K562 (cell line): ENCODE measurements at regions not wholly inside any gene's neighbourhood (a gene's known extent, or its start where the extent isn't known, plus 50 kb on each side); places are given as distances from the start of the nearest gene placed in this dataset.

Experiments used
- ATAC-seq: fragments of 200-7000 bp; cut with Tn5 transposase; 3 replicates; pipeline ENCODE4 v1.9.1; 2020; ENCODE audit warnings: moderate library complexity
- BruUV-seq: library from RNA; stranded (reverse); fragments of 400-500 nt; replicated peaks from 2 replicates; lab custom pipeline; 2021; lab: Mats Ljungman, UMichigan
- CTCF ChIA-PET: fragments of 300-600 bp; formaldehyde crosslinking; extraction: SDS; loops from one replicate; lab custom pipeline; 2021; ENCODE audit warnings: low intra/inter-chr PET ratio; lab: Yijun Ruan, JAX
- POLR2A ChIA-PET: fragments of 300-600, 350-650 bp; sonication (Branson Sonifier 250); formaldehyde crosslinking; extraction: SDS; loops from one replicate; lab custom pipeline; 2021; ENCODE audit warnings: antibody characterized with exemption, inconsistent platforms; lab: Yijun Ruan, JAX
- DNase-seq, 4 experiments: peaks; one replicate each; pipeline versions ENCODE4 v3.0.0 to v3.0.0-alpha.2; 2011 to 2018; ENCODE audit warnings: low spot score in 3 of 4, mixed read lengths in 3 of 4; ENCODE audit errors: extremely low read depth in 1 of 4
- FAIRE-seq: peaks from 2 replicates; lab custom pipeline; 2011; peaks lifted over from hg19 to GRCh38; lab: Jason Lieb, UNC
- H2AFZ ChIP-seq: 2 replicates; pipeline ENCODE4 v1.6.0; 2011; ENCODE audit warnings: low read depth, low read length, control low read depth, inconsistent platforms
- H3K27ac ChIP-seq: fragments of 200-600 bp; 3 replicates; pipeline ENCODE4 v1.8.0; 2011; ENCODE audit warnings: low read depth, mild to moderate bottlenecking, control low read depth, inconsistent platforms, low read length, moderate library complexity, mixed read lengths; ENCODE audit errors: extremely low read depth
- H3K27me3 ChIP-seq, 2 experiments: fragments of 300-600 bp in 1 of 2; 2 replicates in 1 of 2; 3 replicates in 1 of 2; pipeline versions ENCODE4 v1.6.0 to v1.8.0; 2011; ENCODE audit warnings: inconsistent platforms in 2 of 2, low read length in 2 of 2, mild to moderate bottlenecking in 1 of 2, mixed read lengths in 1 of 2, moderate library complexity in 1 of 2; ENCODE audit not compliant: control insufficient read depth in 2 of 2, insufficient read depth in 2 of 2
- H3K36me3 ChIP-seq: fragments of 300-600 bp; 3 replicates; pipeline ENCODE4 v1.8.0; 2011; ENCODE audit warnings: mild to moderate bottlenecking, low read length, inconsistent platforms; ENCODE audit not compliant: control insufficient read depth, insufficient read depth
- H3K4me1 ChIP-seq, 2 experiments: fragments of 200-600 bp in 1 of 2; replicated peaks in 1 of 2; 2 replicates in 1 of 2; 3 replicates in 1 of 2; pipeline versions ENCODE4 v1.5.1 to v1.8.0; 2011; ENCODE audit warnings: inconsistent platforms in 2 of 2, low read length in 2 of 2, mild to moderate bottlenecking in 1 of 2, mixed read lengths in 1 of 2, moderate library complexity in 1 of 2; ENCODE audit not compliant: control insufficient read depth in 2 of 2, insufficient read depth in 2 of 2
- H3K4me2 ChIP-seq: 2 replicates; pipeline ENCODE4 v1.6.1; 2011; ENCODE audit warnings: low read length, control low read depth, inconsistent platforms, mixed read lengths; ENCODE audit not compliant: insufficient read depth
- H3K4me3 ChIP-seq: fragments of 200-600 bp; sonication (generic), shearing (Covaris generic); 2 replicates; pipeline ENCODE4 v1.5.1; 2016; ENCODE audit warnings: control low read depth, inconsistent platforms
- H3K79me2 ChIP-seq: fragments of 200-600 bp; 3 replicates; pipeline ENCODE4 v1.8.0; 2011; ENCODE audit warnings: low read length, inconsistent platforms; ENCODE audit not compliant: control insufficient read depth, insufficient read depth
- H3K9ac ChIP-seq, 2 experiments: 2 replicates each; pipeline versions ENCODE4 v1.6.0 to v1.6.1; 2011; ENCODE audit warnings: low read depth in 2 of 2, low read length in 2 of 2, control low read depth in 1 of 2, inconsistent platforms in 1 of 2, mild to moderate bottlenecking in 1 of 2, mixed read lengths in 1 of 2; ENCODE audit not compliant: insufficient read depth in 1 of 2
- H3K9me1 ChIP-seq: one replicate; pipeline ENCODE4 v1.6.0; 2011; ENCODE audit warnings: inconsistent platforms, mild to moderate bottlenecking, low read length, moderate library complexity; ENCODE audit not compliant: control insufficient read depth, insufficient read depth
- H3K9me3 ChIP-seq: replicated peaks from 2 replicates; pipeline ENCODE4 v1.5.1; 2011; ENCODE audit warnings: low read depth, low read length, inconsistent platforms; ENCODE audit not compliant: control insufficient read depth, insufficient read depth
- H4K20me1 ChIP-seq: replicated peaks from 2 replicates; pipeline ENCODE4 v1.6.1; 2011; ENCODE audit warnings: low read length, inconsistent platforms, mixed read lengths; ENCODE audit not compliant: control insufficient read depth, insufficient read depth
- DIDO1 ChIP-seq: fragments of 450-650 bp; IDR thresholded peaks from 2 replicates; pipeline ENCODE4 v1.6.1; 2016; ENCODE audit warnings: low read depth, missing biosample characterization, missing genetic modification characterization
- E2F6 ChIP-seq, 2 experiments: IDR thresholded peaks; 2 replicates each; pipeline ENCODE4 v1.6.1; 2011; ENCODE audit warnings: borderline replicate concordance in 1 of 2, control low read depth in 1 of 2, low read depth in 1 of 2, low read length in 1 of 2, mild to moderate bottlenecking in 1 of 2, mixed read lengths in 1 of 2, moderate library complexity in 1 of 2; ENCODE audit not compliant: insufficient read depth in 1 of 2, insufficient read length in 1 of 2, poor library complexity in 1 of 2, severe bottlenecking in 1 of 2; ENCODE audit errors: extremely low read depth in 1 of 2
- EHMT2 ChIP-seq: fragments of 450-650 bp; IDR thresholded peaks from 2 replicates; pipeline ENCODE4 v1.6.1; 2018; ENCODE audit warnings: antibody characterized with exemption
- ILF3 ChIP-seq: fragments of 450-650 bp; IDR thresholded peaks from 2 replicates; pipeline ENCODE4 v1.6.1; 2018; ENCODE audit warnings: antibody characterized with exemption, mild to moderate bottlenecking, moderate library complexity, borderline replicate concordance
- KLF13 ChIP-seq: fragments of 450-650 bp; IDR thresholded peaks from 2 replicates; pipeline ENCODE4 v1.6.1; 2016; ENCODE audit warnings: missing genetic modification characterization, low read depth, mild to moderate bottlenecking, missing compliant biosample characterization, moderate library complexity, borderline replicate concordance
- MTA1 ChIP-seq: fragments of 450-650 bp; IDR thresholded peaks from 2 replicates; pipeline ENCODE4 v1.6.1; 2017; ENCODE audit warnings: borderline replicate concordance
- MXI1 ChIP-seq: IDR thresholded peaks from 2 replicates; pipeline ENCODE4 v1.6.1; 2011; ENCODE audit warnings: low read depth, mild to moderate bottlenecking, improper control_type of control experiment, low read length
- PREB ChIP-seq: sonication (generic); formaldehyde crosslinking; IDR thresholded peaks from 2 replicates; pipeline ENCODE4 v1.8.1; 2023; ENCODE audit warnings: mild to moderate bottlenecking, missing genetic modification reagents
- SMARCC2 ChIP-seq: fragments of 450-650 bp; IDR thresholded peaks from 2 replicates; pipeline ENCODE4 v1.6.1; 2017; ENCODE audit warnings: antibody characterized with exemption, moderate library complexity, mild to moderate bottlenecking, low read depth
- STAG1 ChIP-seq: sonication (generic); formaldehyde crosslinking; IDR thresholded peaks from 2 replicates; pipeline ENCODE4 v1.5.0; 2020; ENCODE audit warnings: missing genetic modification reagents, borderline replicate concordance
- TOE1 ChIP-seq, 2 experiments: fragments of 450-650 bp in 1 of 2; sonication (generic) in 1 of 2; formaldehyde crosslinking in 1 of 2; IDR thresholded peaks; 2 replicates each; pipeline versions ENCODE4 v1.7.1 to v1.8.0; 2016 to 2022; ENCODE audit warnings: borderline replicate concordance in 2 of 2, mild to moderate bottlenecking in 2 of 2, antibody characterized with exemption in 1 of 2, inconsistent platforms in 1 of 2, low read depth in 1 of 2, missing genetic modification reagents in 1 of 2, moderate library complexity in 1 of 2
- XRCC4 ChIP-seq: IDR thresholded peaks from one replicate; pipeline ENCODE4 v1.6.1; 2011; ENCODE audit not compliant: insufficient read depth, insufficient read length; ENCODE audit errors: extremely low read depth
- ZC3H8 ChIP-seq: fragments of 450-650 bp; IDR thresholded peaks from 2 replicates; pipeline ENCODE4 v1.6.1; 2017
- ZFPM2 ChIP-seq: fragments of 250-450 bp; sonication (Bioruptor Pico); IDR thresholded peaks from 2 replicates; pipeline ENCODE4 v1.5.1; 2022; ENCODE audit warnings: mild to moderate bottlenecking
- ZNF175 ChIP-seq: fragments of 200-800 bp; sonication (Bioruptor generic); IDR thresholded peaks from 2 replicates; pipeline ENCODE4 v1.6.1; 2016; ENCODE audit warnings: low read depth, mild to moderate bottlenecking, missing genetic modification characterization, missing compliant biosample characterization
- ZNF609 ChIP-seq: sonication (generic); formaldehyde crosslinking; IDR thresholded peaks from 2 replicates; pipeline ENCODE4 v1.8.1; 2023; ENCODE audit warnings: missing genetic modification reagents, mild to moderate bottlenecking, borderline replicate concordance
- WGBS: fragments of 100-300 bp; shearing (Covaris generic); methylation state at CpG from one replicate; pipeline ENCODE4 v1.1.6; 2016; ENCODE audit warnings: low coverage, mixed read lengths; ENCODE audit not compliant: insufficient coverage; ENCODE audit errors: missing lambda C conversion rate; 5-methylcytosine and 5-hydroxymethylcytosine counted together
- in situ Hi-C: fragments of 300-500 bp; cut with MboI; formaldehyde crosslinking; loops from 4 replicates; pipeline ENCODE4 v1.15.0; 2018; ENCODE audit warnings: inconsistent platforms, mixed read lengths
- intact Hi-C: fragments of 100-400 bp; cut with micrococcal nuclease; formaldehyde crosslinking; loops from 2 replicates; pipeline ENCODE4 v1.14.2; 2022

- no peaks in the 10 kb centered on the region for H3K9me1 ChIP-seq
- H3K9ac ChIP-seq = no peak overlapping the region
- ChIA-PET POLR2A (no interaction called here), CTCF (no interaction called here)
- ATAC-seq (no peak), DNase-seq (no peak), FAIRE-seq (no peak)
- WGBS = 0% methylated on average over 3 of the region's 3 CpGs
- in situ Hi-C loops (no loop called here), intact Hi-C loops (no loop called here)
- no peaks in the 10 kb centered on the region for H3K79me2 ChIP-seq
- H3K4me3 ChIP-seq = no peak overlapping the region
- H3K4me2 ChIP-seq = no peak overlapping the region
- H3K27me3 ChIP-seq = no peaks in the 10 kb centered on the region
- no TSS peak for BruUV-seq
- H3K27ac ChIP-seq = no peak overlapping the region
- H3K36me3 ChIP-seq = no peaks in the 10 kb centered on the region
- H2AFZ ChIP-seq = no peak overlapping the region
- H3K9me3 ChIP-seq = no peaks in the 10 kb centered on the region
- no peaks in the 10 kb centered on the region for H4K20me1 ChIP-seq
- no peaks in the 10 kb centered on the region for H3K4me1 ChIP-seq
- TF ChIP-seq ZNF175 (CRISPR knock-in tag) (no peak), PREB (CRISPR knock-in tag) (no peak), MTA1 (no peak), KLF13 (tag) (no peak), TOE1 (IDR thresholded peaks at IDR 0.05; ENCODE audit: borderline replicate concordance) (no peak), TOE1 (CRISPR knock-in tag; IDR thresholded peaks at IDR 0.05; ENCODE audit: borderline replicate concordance, low read depth) (no peak), ZNF609 (CRISPR knock-in tag) (no peak), ZFPM2 (CRISPR knock-in tag) (no peak), ILF3 (no peak), STAG1 (CRISPR knock-in tag) (no peak), ZC3H8 (no peak), E2F6 (IDR thresholded peaks at IDR 0.05; ENCODE audit: borderline replicate concordance in 1 of 2, extremely low read depth in 1 of 2, insufficient read depth in 1 of 2, insufficient read length in 1 of 2, low read depth in 1 of 2, low read length in 1 of 2, poor library complexity in 1 of 2, severe bottlenecking in 1 of 2) (no peak), SMARCC2 (no peak), XRCC4 (no peak), DIDO1 (no peak), EHMT2 (no peak), MXI1 (no peak)
These were observed 846.5 kb upstream of the ALCAM start for GRCh38 chr3:104520228-104520655.
